ENCODE measurements at regions not wholly inside any gene's neighbourhood (a gene's known extent, or its start where the extent isn't known, plus 50 kb on each side); places are given as distances from the start of the nearest gene placed in this dataset.

- no CpG with 5 or more reads among the region's 3 CpGs for WGBS (ENCODE audit: insufficient coverage)
- POLR2A ChIA-PET = no interaction called here
- Histone ChIP-seq H3K9me3 (no peaks in the 10 kb centered on the region), H3K4me3 (ENCODE audit: control insufficient read depth in 1 of 2, extremely low read depth in 1 of 2, low read length in 1 of 2) (no peak overlapping the region), H3K27ac (ENCODE audit: low read length) (no peak overlapping the region), H3K27me3 (replicated peaks in 1 of 2; ENCODE audit: control insufficient read depth in 2 of 2, extremely low read depth in 1 of 2, insufficient read depth in 2 of 2, low read length in 1 of 2) (no peaks in the 10 kb centered on the region), H3K4me1 (ENCODE audit: control insufficient read depth in 1 of 2, extremely low read depth in 1 of 2, insufficient read depth in 2 of 2, low read length in 2 of 2) (no peaks in the 10 kb centered on the region), H3K36me3 (ENCODE audit: control insufficient read depth in 2 of 2, extremely low read depth in 1 of 2, insufficient read depth in 1 of 2, low read length in 1 of 2) (no peaks in the 10 kb centered on the region)
- Mint-ChIP-seq H3K9me3 (peaks cover 17 to 29% (median 17%) of the 10 kb centered on the region in 3 donors), H3K4me3 (no peak overlapping the region), H3K27ac (no peak overlapping the region), H3K36me3 (no peaks in the 10 kb centered on the region), H3K4me1 (no peaks in the 10 kb centered on the region), H3K27me3 (no peaks in the 10 kb centered on the region)
- CTCF ChIA-PET = no interaction called here
- no peak for DNase-seq
- ATAC-seq (replicated peaks in 1 of 4) = no peak
Observed at GRCh38 chr2:133624551-133624950, 56.3 kb upstream of the NCKAP5 start.

GRCh38 chr2:133627741-133628140 lies 59.5 kb upstream of the NCKAP5 start:
- H3K36me3 Mint-ChIP-seq = no peaks in the 10 kb centered on the region
- no peaks in the 10 kb centered on the region for H3K4me1 ChIP-seq (ENCODE audit: control insufficient read depth in 1 of 2, extremely low read depth in 1 of 2, insufficient read depth in 2 of 2, low read length in 2 of 2)
- ChIA-PET CTCF (no interaction called here), POLR2A (no interaction called here)
- H3K27ac ChIP-seq (ENCODE audit: low read length) = no peak overlapping the region
- H3K4me3 Mint-ChIP-seq = no peak overlapping the region
- no peak overlapping the region for H3K4me3 ChIP-seq (ENCODE audit: control insufficient read depth in 1 of 2, extremely low read depth in 1 of 2, low read length in 1 of 2)
- no peaks in the 10 kb centered on the region for H3K4me1 Mint-ChIP-seq
- H3K9me3 ChIP-seq = no peaks in the 10 kb centered on the region
- no peaks in the 10 kb centered on the region for H3K27me3 Mint-ChIP-seq
- H3K36me3 ChIP-seq (ENCODE audit: control insufficient read depth in 2 of 2, extremely low read depth in 1 of 2, insufficient read depth in 1 of 2, low read length in 1 of 2) = no peaks in the 10 kb centered on the region
- peaks cover 14 to 20% (median 17%) of the 10 kb centered on the region in 3 donors for H3K9me3 Mint-ChIP-seq
- no peaks in the 10 kb centered on the region for H3K27me3 ChIP-seq (replicated peaks in 1 of 2; ENCODE audit: control insufficient read depth in 2 of 2, extremely low read depth in 1 of 2, insufficient read depth in 2 of 2, low read length in 1 of 2)
- ATAC-seq (replicated peaks in 1 of 4) (no peak), DNase-seq (no peak)
- WGBS (ENCODE audit: insufficient coverage) = 60% methylated on average over 1 of the region's 1 CpG
- no peak overlapping the region for H3K27ac Mint-ChIP-seq

DNA sequence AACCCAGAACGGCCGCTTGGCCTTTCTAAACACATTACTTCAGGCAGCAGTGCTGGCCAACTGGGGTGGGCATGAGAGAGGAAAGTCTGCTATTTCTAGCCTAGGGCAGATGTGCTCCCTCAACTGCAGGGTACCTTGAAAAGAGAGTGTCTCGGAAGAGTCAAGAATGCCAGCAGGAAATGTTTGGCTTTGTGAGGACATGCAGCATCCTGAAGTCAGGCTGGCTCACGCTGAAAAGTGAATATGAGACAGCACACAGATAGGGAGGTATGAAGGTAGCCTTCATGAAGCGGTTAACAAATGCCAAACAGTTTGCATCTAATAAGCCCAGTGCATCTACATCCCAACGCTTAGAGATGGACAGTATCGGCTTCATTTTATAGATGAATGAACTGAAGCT lies 65.0 kb upstream of the NCKAP5 start:
- Histone ChIP-seq H3K36me3 (ENCODE audit: control insufficient read depth in 2 of 2, extremely low read depth in 1 of 2, insufficient read depth in 1 of 2, low read length in 1 of 2) (no peaks in the 10 kb centered on the region), H3K27me3 (replicated peaks in 1 of 2; ENCODE audit: control insufficient read depth in 2 of 2, extremely low read depth in 1 of 2, insufficient read depth in 2 of 2, low read length in 1 of 2) (no peaks in the 10 kb centered on the region), H3K9me3 (no peaks in the 10 kb centered on the region), H3K4me3 (ENCODE audit: control insufficient read depth in 1 of 2, extremely low read depth in 1 of 2, low read length in 1 of 2) (no peak overlapping the region), H3K4me1 (ENCODE audit: control insufficient read depth in 1 of 2, extremely low read depth in 1 of 2, insufficient read depth in 2 of 2, low read length in 2 of 2) (no peaks in the 10 kb centered on the region), H3K27ac (ENCODE audit: low read length) (no peak overlapping the region)
- Mint-ChIP-seq H3K27ac (no peak overlapping the region), H3K9me3 (peaks cover 0 to 7% (median 1%) of the 10 kb centered on the region in 3 donors), H3K36me3 (no peaks in the 10 kb centered on the region), H3K4me1 (no peaks in the 10 kb centered on the region), H3K27me3 (peaks cover 0 to 5% of the 10 kb centered on the region in 2 donors), H3K4me3 (no peak overlapping the region)
- ChIA-PET CTCF (no interaction called here), POLR2A (no interaction called here)
- WGBS (ENCODE audit: insufficient coverage) = 95% methylated on average over 2 of the region's 7 CpGs
- DNase-seq = no peak
- ATAC-seq (replicated peaks in 1 of 4) = no peak

GRCh38 chr2:133633881-133634409 lies 65.7 kb upstream of the NCKAP5 start:
- CTCF ChIA-PET = no interaction called here

GRCh38 chr2:133635131-133635530 lies 66.9 kb upstream of the NCKAP5 start:
- H3K27me3 ChIP-seq (replicated peaks in 1 of 2; ENCODE audit: control insufficient read depth in 2 of 2, extremely low read depth in 1 of 2, insufficient read depth in 2 of 2, low read length in 1 of 2) = no peaks in the 10 kb centered on the region
- H3K36me3 Mint-ChIP-seq = no peaks in the 10 kb centered on the region
- ChIA-PET POLR2A (no interaction called here), CTCF (no interaction called here)
- no peak overlapping the region for H3K4me3 ChIP-seq (ENCODE audit: control insufficient read depth in 1 of 2, extremely low read depth in 1 of 2, low read length in 1 of 2)
- no peaks in the 10 kb centered on the region for H3K36me3 ChIP-seq (ENCODE audit: control insufficient read depth in 2 of 2, extremely low read depth in 1 of 2, insufficient read depth in 1 of 2, low read length in 1 of 2)
- DNase-seq (no peak), ATAC-seq (replicated peaks in 1 of 4) (no peak)
- H3K4me3 Mint-ChIP-seq = no peak overlapping the region
- no peaks in the 10 kb centered on the region for H3K9me3 ChIP-seq
- no peak overlapping the region for H3K27ac Mint-ChIP-seq
- no peaks in the 10 kb centered on the region for H3K4me1 ChIP-seq (ENCODE audit: control insufficient read depth in 1 of 2, extremely low read depth in 1 of 2, insufficient read depth in 2 of 2, low read length in 2 of 2)
- H3K4me1 Mint-ChIP-seq = no peaks in the 10 kb centered on the region
- peaks cover 0 to 2% (median 0%) of the 10 kb centered on the region in 3 donors for H3K9me3 Mint-ChIP-seq
- peaks cover 0 to 5% of the 10 kb centered on the region in 2 donors for H3K27me3 Mint-ChIP-seq
- no peak overlapping the region for H3K27ac ChIP-seq (ENCODE audit: low read length)

More at GRCh38 chr2:133633881-133634409, 65.7 kb upstream of the NCKAP5 start:
- Mint-ChIP-seq H3K27me3 (peaks cover 0 to 5% of the 10 kb centered on the region in 2 donors), H3K4me3 (no peak overlapping the region), H3K27ac (no peak overlapping the region), H3K9me3 (peaks cover 0 to 4% (median 0%) of the 10 kb centered on the region in 3 donors), H3K4me1 (no peaks in the 10 kb centered on the region), H3K36me3 (no peaks in the 10 kb centered on the region)
- H3K9me3 ChIP-seq = no peaks in the 10 kb centered on the region
- H3K36me3 ChIP-seq (ENCODE audit: control insufficient read depth in 2 of 2, extremely low read depth in 1 of 2, insufficient read depth in 1 of 2, low read length in 1 of 2) = no peaks in the 10 kb centered on the region
- no peaks in the 10 kb centered on the region for H3K27me3 ChIP-seq (replicated peaks in 1 of 2; ENCODE audit: control insufficient read depth in 2 of 2, extremely low read depth in 1 of 2, insufficient read depth in 2 of 2, low read length in 1 of 2)
- no peaks in the 10 kb centered on the region for H3K4me1 ChIP-seq (ENCODE audit: control insufficient read depth in 1 of 2, extremely low read depth in 1 of 2, insufficient read depth in 2 of 2, low read length in 2 of 2)
- no peak overlapping the region for H3K4me3 ChIP-seq (ENCODE audit: control insufficient read depth in 1 of 2, extremely low read depth in 1 of 2, low read length in 1 of 2)
- WGBS (ENCODE audit: insufficient coverage) = no CpG with 5 or more reads among the region's 8 CpGs
- no peak for DNase-seq
- POLR2A ChIA-PET = no interaction called here
- no peak overlapping the region for H3K27ac ChIP-seq (ENCODE audit: low read length)
- ATAC-seq (replicated peaks in 1 of 4) = no peak

DNA sequence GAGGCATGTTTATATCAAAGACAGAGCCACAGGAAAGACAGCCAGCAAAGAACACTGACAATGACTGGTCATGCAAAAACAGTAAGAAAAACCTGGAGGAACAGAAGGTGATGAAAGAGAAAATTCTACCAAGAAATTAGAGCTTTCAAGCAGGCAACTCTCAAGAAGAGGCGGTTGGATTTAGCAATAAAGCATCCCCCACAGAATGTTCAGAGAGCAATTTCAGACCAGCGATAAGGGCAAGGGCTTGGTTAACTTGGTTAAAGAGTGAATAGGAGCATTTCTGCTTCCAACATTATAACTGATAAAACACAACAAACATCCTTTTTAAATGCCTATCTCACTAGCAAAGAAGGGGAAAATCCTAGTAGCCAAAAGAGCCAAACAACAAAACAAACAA lies 68.0 kb upstream of the NCKAP5 start:
- H3K4me1 Mint-ChIP-seq = no peaks in the 10 kb centered on the region
- H3K27me3 Mint-ChIP-seq = peaks cover 0 to 5% of the 10 kb centered on the region in 2 donors
- Histone ChIP-seq H3K4me3 (ENCODE audit: control insufficient read depth in 1 of 2, extremely low read depth in 1 of 2, low read length in 1 of 2) (no peak overlapping the region), H3K9me3 (no peaks in the 10 kb centered on the region), H3K27me3 (replicated peaks in 1 of 2; ENCODE audit: control insufficient read depth in 2 of 2, extremely low read depth in 1 of 2, insufficient read depth in 2 of 2, low read length in 1 of 2) (no peaks in the 10 kb centered on the region), H3K4me1 (ENCODE audit: control insufficient read depth in 1 of 2, extremely low read depth in 1 of 2, insufficient read depth in 2 of 2, low read length in 2 of 2) (no peaks in the 10 kb centered on the region), H3K36me3 (ENCODE audit: control insufficient read depth in 2 of 2, extremely low read depth in 1 of 2, insufficient read depth in 1 of 2, low read length in 1 of 2) (no peaks in the 10 kb centered on the region), H3K27ac (ENCODE audit: low read length) (no peak overlapping the region)
- no peaks in the 10 kb centered on the region for H3K36me3 Mint-ChIP-seq
- POLR2A ChIA-PET = no interaction called here
- H3K4me3 Mint-ChIP-seq = no peak overlapping the region
- H3K27ac Mint-ChIP-seq = no peak overlapping the region
- H3K9me3 Mint-ChIP-seq = peaks cover 0 to 2% (median 0%) of the 10 kb centered on the region in 3 donors
- CTCF ChIA-PET = no interaction called here
- no CpG with 5 or more reads among the region's 2 CpGs for WGBS (ENCODE audit: insufficient coverage)
- no peak for DNase-seq
- no peak for ATAC-seq (replicated peaks in 1 of 4)

DNA sequence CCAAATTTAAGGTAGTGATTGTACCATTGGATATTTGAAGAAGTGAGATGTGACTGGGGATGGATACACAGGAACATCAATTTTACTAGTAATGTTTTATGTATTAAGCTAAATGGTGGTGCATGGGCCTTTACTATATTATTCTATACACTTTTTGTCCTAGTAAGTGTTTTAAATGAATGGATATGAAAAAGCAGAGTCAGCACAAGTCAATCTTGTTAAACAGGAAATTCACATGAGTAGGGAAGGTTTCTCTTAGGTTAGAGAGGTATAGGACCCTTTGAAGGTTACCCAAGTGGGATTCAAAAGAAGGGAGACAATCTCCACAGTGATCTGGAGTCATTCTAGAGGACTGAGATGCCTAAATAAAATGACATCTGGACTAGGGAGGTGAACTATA lies 71.8 kb upstream of the NCKAP5 start:
- CTCF ChIA-PET = no interaction called here
- no peaks in the 10 kb centered on the region for H3K36me3 Mint-ChIP-seq

More for the DNA sequence above, 71.8 kb upstream of the NCKAP5 start:
- DNase-seq = no peak
- H3K4me1 Mint-ChIP-seq = no peaks in the 10 kb centered on the region
- H3K9me3 Mint-ChIP-seq = peaks cover 0 to 5% (median 0%) of the 10 kb centered on the region in 3 donors
- H3K27me3 Mint-ChIP-seq = peaks cover 0 to 5% of the 10 kb centered on the region in 2 donors
- H3K27ac ChIP-seq (ENCODE audit: low read length) = no peak overlapping the region
- no peaks in the 10 kb centered on the region for H3K4me1 ChIP-seq (ENCODE audit: control insufficient read depth in 1 of 2, extremely low read depth in 1 of 2, insufficient read depth in 2 of 2, low read length in 2 of 2)
- no peaks in the 10 kb centered on the region for H3K9me3 ChIP-seq
- H3K27ac Mint-ChIP-seq = no peak overlapping the region
- POLR2A ChIA-PET = no interaction called here
- H3K36me3 ChIP-seq (ENCODE audit: control insufficient read depth in 2 of 2, extremely low read depth in 1 of 2, insufficient read depth in 1 of 2, low read length in 1 of 2) = no peaks in the 10 kb centered on the region
- no peak for ATAC-seq (replicated peaks in 1 of 4)
- H3K4me3 Mint-ChIP-seq = no peak overlapping the region
- H3K4me3 ChIP-seq (ENCODE audit: control insufficient read depth in 1 of 2, extremely low read depth in 1 of 2, low read length in 1 of 2) = no peak overlapping the region
- H3K27me3 ChIP-seq (replicated peaks in 1 of 2; ENCODE audit: control insufficient read depth in 2 of 2, extremely low read depth in 1 of 2, insufficient read depth in 2 of 2, low read length in 1 of 2) = no peaks in the 10 kb centered on the region

Measured in T-cell (primary cell).